GM12878 (cell line): ENCODE measurements at regions not wholly inside any gene's neighbourhood (a gene's known extent, or its start where the extent isn't known, plus 50 kb on each side); places are given as distances from the start of the nearest gene placed in this dataset.

Experiments
- ATAC-seq: fragments of 200-7000 bp; cut with Tn5 transposase; 3 replicates; pipeline ENCODE4 v1.9.1; 2020; ENCODE audit warnings: mild to moderate bottlenecking, moderate library complexity
- BruUV-seq: library from RNA; stranded (reverse); fragments of 400-500 nt; replicated peaks from 2 replicates; lab custom pipeline; 2021; lab: Mats Ljungman, UMichigan
- CTCF ChIA-PET: fragments of 300-600 bp; sonication (Branson Sonifier 250); formaldehyde crosslinking; extraction: SDS; loops from one replicate; lab custom pipeline; 2021; ENCODE audit warnings: inconsistent platforms; lab: Yijun Ruan, JAX
- POLR2A ChIA-PET: fragments of 350-600 bp; formaldehyde crosslinking; extraction: SDS; loops from one replicate; lab custom pipeline; 2021; ENCODE audit warnings: inconsistent platforms; lab: Charles Lee
- RAD21 ChIA-PET: fragments of 300-600 bp; sonication (Branson Sonifier 250); formaldehyde crosslinking; loops from one replicate; lab custom pipeline; 2023; ENCODE audit warnings: antibody characterized with exemption; ENCODE audit not compliant: unreplicated experiment; lab: Charles Lee
- SMC1A ChIA-PET: fragments of 300-600 bp; sonication (Branson Sonifier 250); formaldehyde crosslinking; loops from one replicate; lab custom pipeline; 2023; ENCODE audit not compliant: unreplicated experiment, uncharacterized antibody; lab: Charles Lee
- DNase-seq: peaks from one replicate; pipeline ENCODE4 v3.0.0-alpha.2; 2011; ENCODE audit warnings: low read depth, low spot score
- FAIRE-seq: peaks from 3 replicates; lab custom pipeline; 2011; peaks lifted over from hg19 to GRCh38; lab: Jason Lieb, UNC
- H2AFZ ChIP-seq: 2 replicates; pipeline ENCODE4 v1.6.0; 2011; ENCODE audit warnings: low read depth, low read length, control low read depth; ENCODE audit not compliant: control insufficient read depth
- H3K27ac ChIP-seq: 2 replicates; pipeline ENCODE4 v1.5.1; 2011; ENCODE audit warnings: control low read depth; ENCODE audit not compliant: control insufficient read depth, insufficient read depth
- H3K27me3 ChIP-seq, 2 experiments: replicated peaks in 1 of 2; 2 replicates each; pipeline versions ENCODE4 v1.6.0 to v1.6.1; 2011; ENCODE audit warnings: low read length in 1 of 2; ENCODE audit not compliant: control insufficient read depth in 2 of 2, insufficient read depth in 2 of 2
- H3K36me3 ChIP-seq, 2 experiments: 2 replicates each; pipeline ENCODE4 v1.5.1; 2011; ENCODE audit warnings: low read length in 1 of 2; ENCODE audit not compliant: control insufficient read depth in 2 of 2, insufficient read depth in 2 of 2
- H3K4me1 ChIP-seq: 2 replicates; pipeline ENCODE4 v1.6.1; 2011; ENCODE audit warnings: mild to moderate bottlenecking, low read length, moderate library complexity, mixed read lengths; ENCODE audit not compliant: control insufficient read depth, insufficient read depth
- H3K4me2 ChIP-seq: 2 replicates; pipeline ENCODE4 v1.6.0; 2011; ENCODE audit warnings: control low read depth; ENCODE audit not compliant: control insufficient read depth, insufficient read depth
- H3K4me3 ChIP-seq: fragments of 200-600 bp; sonication (generic); 2 replicates; pipeline ENCODE4 v1.5.1; 2016
- H3K79me2 ChIP-seq: 2 replicates; pipeline ENCODE4 v1.6.0; 2011; ENCODE audit warnings: low read length; ENCODE audit not compliant: control insufficient read depth, insufficient read depth
- H3K9ac ChIP-seq: 2 replicates; pipeline ENCODE4 v1.8.0; 2011; ENCODE audit warnings: low read length, control low read depth, mixed read lengths; ENCODE audit not compliant: control insufficient read depth, insufficient read depth
- H3K9me3 ChIP-seq: replicated peaks from 3 replicates; pipeline ENCODE4 v1.5.1; 2011; ENCODE audit warnings: mild to moderate bottlenecking, low read length; ENCODE audit not compliant: control insufficient read depth, insufficient read depth
- H4K20me1 ChIP-seq: 2 replicates; pipeline ENCODE4 v1.6.0; 2011; ENCODE audit not compliant: control insufficient read depth, insufficient read depth
- CBFB ChIP-seq: IDR thresholded peaks from 2 replicates; pipeline ENCODE4 v1.6.1; 2016; ENCODE audit warnings: antibody characterized with exemption, low read depth
- CREB1 ChIP-seq: IDR thresholded peaks from 2 replicates; pipeline ENCODE4 v1.6.1; 2012; ENCODE audit warnings: low read depth, mild to moderate bottlenecking, inconsistent platforms
- EP300 ChIP-seq, 2 experiments: fragments of 150-350 bp in 1 of 2; IDR thresholded peaks; 2 replicates each; pipeline ENCODE4 v1.6.1; 2011 to 2012; ENCODE audit warnings: low read depth in 2 of 2, low read length in 2 of 2, borderline replicate concordance in 1 of 2, improper control_type of control experiment in 1 of 2, inconsistent platforms in 1 of 2; ENCODE audit not compliant: control insufficient read depth in 1 of 2
- KAT2A ChIP-seq: conservative IDR thresholded peaks from 2 replicates; pipeline ENCODE4 v1.6.1; 2011; ENCODE audit warnings: low read depth, low read length; ENCODE audit not compliant: control insufficient read depth
- MAX ChIP-seq: IDR thresholded peaks from 2 replicates; pipeline ENCODE4 v1.6.1; 2012; ENCODE audit warnings: low read depth, low read length, improper control_type of control experiment
- MEF2B ChIP-seq: fragments of 450-650 bp; IDR thresholded peaks from 2 replicates; pipeline ENCODE4 v1.6.1; 2018; ENCODE audit warnings: mild to moderate bottlenecking, moderate library complexity; ENCODE audit not compliant: partially characterized antibody, poor library complexity, severe bottlenecking
- NFIC ChIP-seq: IDR thresholded peaks from 2 replicates; pipeline ENCODE4 v1.6.1; 2012; ENCODE audit warnings: low read depth, mild to moderate bottlenecking, inconsistent platforms, low read length, moderate library complexity
- NR2C2 ChIP-seq: IDR thresholded peaks from 2 replicates; pipeline ENCODE4 v1.6.1; 2011; ENCODE audit warnings: borderline replicate concordance, low read depth; ENCODE audit not compliant: control insufficient read depth, insufficient read length
- NR2F1 ChIP-seq: fragments of 450-650 bp; conservative IDR thresholded peaks from 2 replicates; pipeline ENCODE4 v1.6.1; 2017; ENCODE audit warnings: mild to moderate bottlenecking
- RCOR1 ChIP-seq: conservative IDR thresholded peaks from 2 replicates; pipeline ENCODE4 v1.6.1; 2012; ENCODE audit warnings: low read depth, low read length, improper control_type of control experiment
- TARDBP ChIP-seq: IDR thresholded peaks from 2 replicates; pipeline ENCODE4 v1.6.1; 2016; ENCODE audit warnings: borderline replicate concordance
- WGBS: methylation state at CpG from one replicate; pipeline ENCODE4 v1.1.6; 2016; ENCODE audit warnings: low lambda C conversion rate; ENCODE audit not compliant: insufficient replicate concordance, insufficient coverage; ENCODE audit errors: missing lambda C conversion rate; 5-methylcytosine and 5-hydroxymethylcytosine counted together
- in situ Hi-C: fragments of 300-500 bp; cut with MboI; formaldehyde crosslinking; loops from 9 replicates; pipeline ENCODE4 v1.14.3; 2018; ENCODE audit warnings: mixed read lengths
- intact Hi-C: fragments of 100-400 bp; cut with micrococcal nuclease; formaldehyde crosslinking; loops from one replicate; pipeline ENCODE4 v1.14.2; 2022; ENCODE audit not compliant: unreplicated experiment

GRCh38 chrX:113019958-113020357, 179.3 kb upstream of the AMOT start:
- POLR2A ChIA-PET, result no interaction called here
- no peak overlapping the region for H2AFZ ChIP-seq
- no peaks in the 10 kb centered on the region for H4K20me1 ChIP-seq
- H3K27ac ChIP-seq, result no peak overlapping the region
- no peaks in the 10 kb centered on the region for H3K79me2 ChIP-seq
- ATAC-seq, result no peak
- CTCF ChIA-PET, result no interaction called here
- H3K4me1 ChIP-seq, result no peaks in the 10 kb centered on the region
- no peak overlapping the region for H3K4me3 ChIP-seq
- DNase-seq, result no peak
- no TSS peak for BruUV-seq
- no peaks in the 10 kb centered on the region for H3K9me3 ChIP-seq
- RAD21 ChIA-PET, result no interaction called here
- H3K27me3 ChIP-seq, result no peaks in the 10 kb centered on the region; a peak in 1 of 4 replicates
- no peak for TF ChIP-seq NR2F1
- TF ChIP-seq KAT2A, result no peak
- no peak for TF ChIP-seq NR2C2
- TF ChIP-seq MAX, result no peak
- TF ChIP-seq EP300 (IDR thresholded peaks at IDR 0.05; ENCODE audit: borderline replicate concordance in 1 of 2, control insufficient read depth in 1 of 2, low read depth in 2 of 2, low read length in 2 of 2), result no peak
- TF ChIP-seq CREB1, result no peak
- H3K9ac ChIP-seq, result no peak overlapping the region
- no peak overlapping the region for H3K4me2 ChIP-seq
- in situ Hi-C loops, result no loop called here
- FAIRE-seq, result no peak
- SMC1A ChIA-PET, result no interaction called here
- no peaks in the 10 kb centered on the region for H3K36me3 ChIP-seq
- intact Hi-C loops, result no loop called here

- intact Hi-C loops, result loop anchor here (10.0 kb wide), 1 partner anchor 235 kb away; no protein-coding TSS in a partner anchor
- no peaks in the 10 kb centered on the region for H3K4me1 ChIP-seq
- no peak overlapping the region for H3K27ac ChIP-seq
- no peaks in the 10 kb centered on the region for H4K20me1 ChIP-seq
- no peaks in the 10 kb centered on the region; the same call in 2 of the 3 replicates for H3K9me3 ChIP-seq
- TF ChIP-seq NFIC (no peak), TARDBP (no peak), CBFB (no peak), MEF2B (no peak), RCOR1 (no peak)
- no peak for FAIRE-seq
- H3K4me2 ChIP-seq, result no peak overlapping the region
- DNase-seq, result no peak
- H2AFZ ChIP-seq, result no peak overlapping the region
- ChIA-PET RAD21 (no interaction called here), POLR2A (no interaction called here), SMC1A (no interaction called here), CTCF (interaction anchor here (0.7 kb wide), 1 partner anchor 872 kb away, joined by 3 read pairs; no protein-coding TSS in a partner anchor)
- H3K27me3 ChIP-seq, result no peaks in the 10 kb centered on the region
- no peaks in the 10 kb centered on the region for H3K36me3 ChIP-seq
- no peaks in the 10 kb centered on the region for H3K79me2 ChIP-seq
- 88% methylated on average over 1 of the region's 1 CpG for WGBS
- BruUV-seq, result no TSS peak
- in situ Hi-C loops, result no loop called here
- H3K4me3 ChIP-seq, result no peak overlapping the region
- no peak for ATAC-seq
- no peak overlapping the region for H3K9ac ChIP-seq
Measured at GRCh38 chrX:113009837-113010236, 169.2 kb upstream of the AMOT start.
